Natural killer cell (primary cell): ENCODE measurements at regions not wholly inside any gene's neighbourhood (a gene's known extent, or its start where the extent isn't known, plus 50 kb on each side); places are given as distances from the start of the nearest gene placed in this dataset.

Experiments
- ATAC-seq, 3 donors: fragments of 150-1000 bp in 2 of 3; fragments of 200-7000 bp in 1 of 3; cut with Tn5 transposase; 1 replicate in 1 of 3; 2 replicates in 2 of 3; pipeline ENCODE4 v1.10.0; 2021; ENCODE audit warnings: mild to moderate bottlenecking in 2 of 3, moderate library complexity in 2 of 3
- DNase-seq, 2 donors: peaks; one replicate each; pipeline versions ENCODE4 v3.0.0 to v3.0.0-alpha.2; 2013 to 2021; ENCODE audit warnings: mixed read lengths in 1 of 2
- H3K27ac ChIP-seq: one replicate; pipeline ENCODE4 v1.5.1; 2013; ENCODE audit warnings: mild to moderate bottlenecking, low read length
- H3K27me3 ChIP-seq: one replicate; pipeline ENCODE4 v1.6.1; 2013; ENCODE audit warnings: low read length; ENCODE audit not compliant: control insufficient read depth, insufficient read depth
- H3K36me3 ChIP-seq: one replicate; pipeline ENCODE4 v1.6.1; 2013; ENCODE audit warnings: low read length; ENCODE audit not compliant: control insufficient read depth, insufficient read depth
- H3K4me1 ChIP-seq: one replicate; pipeline ENCODE4 v1.6.1; 2013; ENCODE audit warnings: low read length; ENCODE audit not compliant: control insufficient read depth, insufficient read depth
- H3K4me3 ChIP-seq: one replicate; pipeline ENCODE4 v1.5.1; 2013; ENCODE audit warnings: low read length
- H3K9me3 ChIP-seq: one replicate; pipeline ENCODE4 v1.6.1; 2013; ENCODE audit warnings: low read length; ENCODE audit not compliant: control insufficient read depth, insufficient read depth
- H3K27ac Mint-ChIP-seq, 2 donors: one replicate each; pipeline ENCODE4 v1.8.0; 2022; ENCODE audit warnings: mild to moderate bottlenecking in 2 of 2, mixed read lengths in 2 of 2, moderate library complexity in 1 of 2
- H3K27me3 Mint-ChIP-seq, 2 donors: one replicate each; pipeline ENCODE4 v1.8.0; 2022; ENCODE audit warnings: low read depth in 2 of 2, mixed read lengths in 2 of 2
- H3K36me3 Mint-ChIP-seq: one replicate; pipeline ENCODE4 v1.8.0; 2022; ENCODE audit warnings: mixed read lengths
- H3K4me1 Mint-ChIP-seq, 2 donors: one replicate each; pipeline ENCODE4 v1.8.0; 2022; ENCODE audit warnings: mixed read lengths in 2 of 2
- H3K4me3 Mint-ChIP-seq: one replicate; pipeline ENCODE4 v1.8.0; 2022; ENCODE audit warnings: mild to moderate bottlenecking, moderate library complexity, mixed read lengths
- H3K9me3 Mint-ChIP-seq, 2 donors: one replicate each; pipeline ENCODE4 v1.8.0; 2022; ENCODE audit warnings: mixed read lengths in 2 of 2
- CTCF ChIP-seq: fragments of 200-600 bp; IDR thresholded peaks from one replicate; pipeline ENCODE4 v1.8.0; 2022; ENCODE audit warnings: antibody characterized with exemption
- WGBS: methylation state at CpG from one replicate; pipeline ENCODE4 v1.1.7; 2013; ENCODE audit warnings: missing lambda C conversion rate; ENCODE audit not compliant: insufficient coverage; 5-methylcytosine and 5-hydroxymethylcytosine counted together
- intact Hi-C: fragments of 100-400 bp; cut with micrococcal nuclease; formaldehyde crosslinking; loops from one replicate; pipeline ENCODE4 v1.14.2; 2022

GRCh38 chr7:36084485-36085091 is 68.5 kb upstream of the EEPD1 start:
- Histone ChIP-seq H3K4me3 (no peak overlapping the region), H3K4me1 (no peaks in the 10 kb centered on the region), H3K27me3 (no peaks in the 10 kb centered on the region), H3K9me3 (no peaks in the 10 kb centered on the region), H3K27ac (no peak overlapping the region), H3K36me3 (no peaks in the 10 kb centered on the region)
- 86% methylated on average over 26 of the region's 26 CpGs for WGBS
- Mint-ChIP-seq H3K4me1 (no peaks in the 10 kb centered on the region), H3K9me3 (no peaks in the 10 kb centered on the region), H3K4me3 (no peak overlapping the region), H3K36me3 (no peaks in the 10 kb centered on the region), H3K27me3 (peaks cover 0 to 3% of the 10 kb centered on the region in 2 donors), H3K27ac (no peak overlapping the region)
- no peak for TF ChIP-seq CTCF
- intact Hi-C loops: no loop called here
- ATAC-seq (no peak), DNase-seq (no peak)

GRCh38 chr7:36085096-36085495 is 68.0 kb upstream of the EEPD1 start:
- DNase-seq (no peak), ATAC-seq (no peak)
- WGBS: 89% methylated on average over 16 of the region's 16 CpGs
- peaks cover 0 to 3% of the 10 kb centered on the region in 2 donors for H3K27me3 Mint-ChIP-seq
- no peaks in the 10 kb centered on the region for H3K9me3 Mint-ChIP-seq
- Histone ChIP-seq H3K27me3 (no peaks in the 10 kb centered on the region), H3K4me1 (no peaks in the 10 kb centered on the region), H3K36me3 (no peaks in the 10 kb centered on the region), H3K27ac (no peak overlapping the region), H3K9me3 (no peaks in the 10 kb centered on the region), H3K4me3 (no peak overlapping the region)
- H3K36me3 Mint-ChIP-seq: no peaks in the 10 kb centered on the region
- no peaks in the 10 kb centered on the region for H3K4me1 Mint-ChIP-seq
- TF ChIP-seq CTCF: no peak
- H3K4me3 Mint-ChIP-seq: no peak overlapping the region
- no peak overlapping the region for H3K27ac Mint-ChIP-seq
- intact Hi-C loops: no loop called here

- no peaks in the 10 kb centered on the region for H3K27me3 ChIP-seq
- ATAC-seq: no peak
- no peaks in the 10 kb centered on the region for H3K9me3 ChIP-seq
- Mint-ChIP-seq H3K36me3 (no peaks in the 10 kb centered on the region), H3K9me3 (no peaks in the 10 kb centered on the region), H3K27me3 (peaks cover 0 to 3% of the 10 kb centered on the region in 2 donors), H3K27ac (no peak overlapping the region), H3K4me1 (no peaks in the 10 kb centered on the region), H3K4me3 (no peak overlapping the region)
- TF ChIP-seq CTCF: no peak
- intact Hi-C loops: no loop called here
- H3K27ac ChIP-seq: no peak overlapping the region
- no peak overlapping the region for H3K4me3 ChIP-seq
- H3K4me1 ChIP-seq: no peaks in the 10 kb centered on the region
- DNase-seq: no peak
- H3K36me3 ChIP-seq: no peaks in the 10 kb centered on the region
Observed at GRCh38 chr7:36086571-36086970, 66.5 kb upstream of the EEPD1 start.

- no peaks in the 10 kb centered on the region for H3K9me3 ChIP-seq
- H3K27ac Mint-ChIP-seq: no peak overlapping the region
- H3K9me3 Mint-ChIP-seq: no peaks in the 10 kb centered on the region
Observed at GRCh38 chr7:36088553-36088952, 64.5 kb upstream of the EEPD1 start.

More at GRCh38 chr7:36088553-36088952, 64.5 kb upstream of the EEPD1 start:
- intact Hi-C loops: no loop called here
- Histone ChIP-seq H3K36me3 (no peaks in the 10 kb centered on the region), H3K4me3 (no peak overlapping the region), H3K4me1 (no peaks in the 10 kb centered on the region), H3K27me3 (no peaks in the 10 kb centered on the region), H3K27ac (no peak overlapping the region)
- no peak for ATAC-seq
- no peaks in the 10 kb centered on the region for H3K36me3 Mint-ChIP-seq
- TF ChIP-seq CTCF: no peak
- H3K4me3 Mint-ChIP-seq: no peak overlapping the region
- DNase-seq: no peak
- H3K4me1 Mint-ChIP-seq: no peaks in the 10 kb centered on the region
- 98% methylated on average over 2 of the region's 2 CpGs for WGBS
- no peaks in the 10 kb centered on the region for H3K27me3 Mint-ChIP-seq
